ENCODE measurements at regions not wholly inside any gene's neighbourhood (a gene's known extent, or its start where the extent isn't known, plus 50 kb on each side); places are given as distances from the start of the nearest gene placed in this dataset.

- no peak for TF ChIP-seq CTCF (conservative IDR thresholded peaks at IDR 0.05; ENCODE audit: low read length)
- no peak for TF ChIP-seq EZH2phosphoT487 (IDR thresholded peaks at IDR 0.05; ENCODE audit: borderline replicate concordance, low read depth, low read length)
These were observed 892.9 kb downstream of the NR2F1-AS1 start for GRCh38 chr5:92687821-92688722.

All from OCI-LY7 (cell line).